ENCODE measurements at regions not wholly inside any gene's neighbourhood (a gene's known extent, or its start where the extent isn't known, plus 50 kb on each side); places are given as distances from the start of the nearest gene placed in this dataset.

DNA sequence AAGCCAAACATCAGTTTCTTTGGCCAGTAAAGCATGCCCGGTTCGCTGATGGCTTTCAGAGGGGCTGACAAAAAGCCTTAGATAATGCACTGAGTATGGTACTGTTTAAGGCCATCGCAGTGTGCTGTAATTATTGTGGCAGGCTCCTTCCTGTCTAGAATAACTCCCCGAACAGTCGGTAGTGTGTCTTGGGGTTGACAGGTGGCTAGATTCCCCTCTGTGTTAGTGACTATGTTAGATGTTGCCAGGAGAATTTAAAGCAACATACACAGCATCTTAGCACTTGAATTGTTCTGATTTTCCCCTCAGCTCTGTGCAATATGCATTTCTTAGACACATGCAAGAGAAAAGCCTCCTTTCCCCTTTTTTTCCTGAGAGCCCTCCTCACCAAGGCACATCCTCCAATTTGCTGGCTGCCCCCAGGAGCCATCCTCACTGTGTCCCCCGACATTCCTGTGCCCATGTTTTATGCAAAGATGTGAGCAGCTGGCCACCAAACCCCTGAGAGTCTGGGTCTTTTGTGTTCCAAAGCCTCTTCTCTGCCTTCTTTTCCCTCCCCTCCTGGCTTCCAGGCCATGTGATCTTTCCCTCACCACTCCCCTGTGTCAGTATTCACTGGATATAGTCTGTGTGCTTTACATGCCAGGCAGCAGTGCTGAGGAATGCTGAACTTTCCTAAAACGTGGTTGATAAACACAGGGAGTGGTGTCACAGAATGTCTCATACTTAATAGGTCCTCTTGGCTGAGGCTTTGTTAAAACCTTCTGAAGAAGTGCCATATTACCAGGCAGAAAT lies 331.5 kb downstream of the HRH4 start:
- DNase-seq (ENCODE audit: low spot score), result no peak

DNA sequence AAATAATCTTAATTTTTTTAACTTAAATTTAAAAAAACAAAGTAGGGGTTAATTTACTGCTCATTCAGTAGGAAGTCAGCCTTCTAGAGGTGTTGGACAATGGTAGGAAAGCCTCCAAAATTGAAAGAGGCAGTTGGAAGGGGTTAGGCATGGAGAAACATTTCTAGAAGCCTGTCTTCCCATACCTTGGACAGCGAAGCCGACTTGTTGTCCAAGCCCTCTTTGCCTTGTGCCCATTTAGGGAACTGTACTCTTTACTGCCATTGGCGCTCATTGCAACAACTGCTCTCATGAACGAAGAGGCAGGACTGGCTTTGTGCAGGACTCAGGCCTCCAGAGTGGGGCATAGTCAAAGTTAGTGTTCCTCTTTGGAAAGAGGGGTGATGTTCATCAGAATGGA lies 333.3 kb downstream of the HRH4 start:
- DNase-seq (ENCODE audit: low spot score), result no peak

DNA sequence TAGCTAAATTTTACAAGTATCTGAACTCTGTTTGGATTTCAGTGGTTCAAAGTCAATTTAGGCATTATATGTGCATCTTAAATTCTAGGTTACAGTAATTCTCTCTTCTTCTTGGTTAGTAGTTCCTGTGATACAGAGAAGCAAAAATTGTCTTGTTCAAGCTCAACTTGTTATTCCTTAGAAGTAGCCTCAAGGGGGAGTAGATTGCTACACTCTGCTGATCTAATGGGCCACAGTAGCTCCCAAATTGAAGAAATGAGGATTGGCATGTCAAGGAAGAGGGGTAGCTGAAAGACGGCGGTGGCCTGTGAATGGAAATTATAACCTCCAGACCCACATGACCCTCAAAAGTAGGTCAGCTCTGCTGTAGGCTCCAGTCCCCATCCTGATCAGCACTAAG lies 334.7 kb downstream of the HRH4 start:
- no peak for DNase-seq (ENCODE audit: low spot score)

DNA sequence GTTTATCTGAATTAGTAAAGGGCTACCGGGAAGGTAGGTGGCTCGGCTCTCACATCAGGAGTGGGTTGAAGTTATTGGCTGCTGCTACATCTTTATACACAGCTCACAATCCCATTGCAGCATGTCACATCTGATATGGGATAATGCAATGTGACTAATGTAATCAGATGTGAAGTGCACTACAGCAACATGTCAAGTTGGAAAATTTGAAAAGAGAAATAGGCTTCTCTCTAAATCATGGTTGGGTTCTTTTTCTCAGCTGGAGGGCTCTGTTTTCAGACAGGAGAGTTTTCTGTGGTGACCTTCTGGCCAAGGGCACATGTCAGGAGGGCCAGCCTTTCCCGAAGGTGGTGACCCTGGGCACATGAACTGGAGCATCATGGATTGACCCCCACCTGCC lies 337.5 kb downstream of the HRH4 start:
- DNase-seq (ENCODE audit: low spot score), result no peak

DNA sequence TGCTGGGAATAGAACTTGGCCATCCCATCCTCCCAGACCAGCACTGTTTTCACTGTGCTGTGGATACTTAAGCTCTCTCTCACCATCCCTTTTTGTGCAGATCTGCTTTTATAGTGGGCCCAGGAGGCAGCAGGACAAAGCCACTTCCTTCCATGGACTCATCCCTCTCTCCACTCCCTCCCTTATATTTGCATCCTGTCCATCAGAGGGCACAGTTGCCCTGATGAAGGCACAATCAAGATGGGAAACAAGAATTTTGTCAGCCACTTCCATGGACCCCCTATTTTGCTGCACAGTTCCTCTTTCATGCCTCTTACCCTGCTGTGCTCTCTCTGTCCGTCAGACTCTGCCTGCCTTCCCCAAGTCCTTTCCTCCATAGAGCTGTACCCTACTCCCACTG lies 338.7 kb downstream of the HRH4 start:
- no peak for DNase-seq (ENCODE audit: low spot score)

DNA sequence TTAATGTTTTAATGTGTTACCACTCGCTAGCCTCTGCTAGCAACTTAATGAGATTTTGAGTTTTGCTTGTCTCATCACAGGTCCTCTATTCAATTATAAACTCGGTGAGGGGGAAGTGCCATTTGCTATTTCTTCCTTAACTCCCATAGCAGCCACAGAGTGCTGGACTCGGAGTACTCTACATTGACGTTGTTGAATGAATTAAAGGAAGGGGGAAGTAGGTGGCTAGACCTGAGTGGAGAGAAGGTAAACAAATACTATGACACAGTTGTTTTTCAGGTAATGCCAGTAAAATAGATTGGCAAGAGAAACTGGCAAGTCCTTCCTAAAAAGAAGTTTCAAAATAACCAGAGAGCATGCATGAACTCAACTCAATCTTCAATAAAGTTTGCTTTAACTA lies 339.3 kb downstream of the HRH4 start:
- DNase-seq (ENCODE audit: low spot score), result no peak

DNA sequence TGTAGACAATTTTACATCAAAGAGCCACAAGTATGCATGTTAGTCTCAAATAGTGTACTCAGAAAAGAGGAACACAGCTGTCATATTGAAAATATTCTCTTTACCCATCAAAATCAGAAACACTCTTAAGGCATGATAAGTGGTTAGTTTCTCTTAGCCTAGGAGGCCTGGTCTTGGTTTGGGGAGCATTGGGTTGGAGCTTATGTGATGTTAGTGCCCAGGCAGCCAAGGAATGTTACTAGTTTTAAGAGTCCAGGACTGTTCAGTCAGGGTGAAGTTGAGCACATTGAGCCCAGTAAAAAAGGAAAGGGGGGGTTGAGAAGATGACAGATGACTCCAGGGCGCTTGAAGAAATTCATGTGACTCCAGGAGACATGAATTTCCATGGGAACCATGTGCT lies 340.6 kb downstream of the HRH4 start:
- DNase-seq (ENCODE audit: low spot score), result no peak

DNA sequence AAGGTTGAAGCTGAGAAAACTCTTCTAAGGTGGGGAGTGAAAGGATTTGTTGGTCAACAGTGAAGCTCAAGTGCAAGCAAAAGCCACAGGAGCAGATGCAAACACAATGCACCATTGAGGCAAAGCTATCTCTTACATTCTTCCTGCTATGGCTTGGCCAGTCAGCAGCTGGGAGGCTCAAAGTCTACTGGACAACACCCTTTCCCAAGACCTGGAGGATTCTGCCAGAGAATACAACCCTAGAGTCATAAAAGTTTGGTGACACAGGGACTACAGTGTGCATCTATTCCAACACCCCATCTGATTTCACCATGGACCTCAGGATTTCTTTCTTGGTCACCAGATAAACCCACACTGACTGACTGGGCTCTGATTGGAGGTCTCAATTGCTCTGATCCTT lies 342.0 kb downstream of the HRH4 start:
- DNase-seq (ENCODE audit: low spot score), result no peak

DNA sequence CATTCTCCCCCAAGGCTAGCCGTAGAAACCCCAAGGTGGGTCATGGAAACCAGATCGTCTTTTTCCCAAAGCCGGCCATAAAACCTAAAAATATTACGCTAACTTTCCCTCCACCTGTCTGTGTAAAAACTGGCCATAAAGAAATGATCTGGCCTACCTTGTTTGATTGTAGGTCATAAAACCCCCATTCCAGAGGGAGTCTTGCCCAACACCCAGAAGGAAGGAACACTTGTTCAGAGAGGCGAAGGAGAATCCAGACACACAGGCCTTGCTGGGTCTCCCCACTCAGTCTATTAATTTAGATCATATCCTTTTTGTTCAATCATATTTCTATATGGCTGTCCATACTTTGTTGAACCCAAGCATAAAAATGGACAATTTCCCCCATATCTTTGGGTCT lies 344.7 kb downstream of the HRH4 start:
- no peak for DNase-seq (ENCODE audit: low spot score)

DNA sequence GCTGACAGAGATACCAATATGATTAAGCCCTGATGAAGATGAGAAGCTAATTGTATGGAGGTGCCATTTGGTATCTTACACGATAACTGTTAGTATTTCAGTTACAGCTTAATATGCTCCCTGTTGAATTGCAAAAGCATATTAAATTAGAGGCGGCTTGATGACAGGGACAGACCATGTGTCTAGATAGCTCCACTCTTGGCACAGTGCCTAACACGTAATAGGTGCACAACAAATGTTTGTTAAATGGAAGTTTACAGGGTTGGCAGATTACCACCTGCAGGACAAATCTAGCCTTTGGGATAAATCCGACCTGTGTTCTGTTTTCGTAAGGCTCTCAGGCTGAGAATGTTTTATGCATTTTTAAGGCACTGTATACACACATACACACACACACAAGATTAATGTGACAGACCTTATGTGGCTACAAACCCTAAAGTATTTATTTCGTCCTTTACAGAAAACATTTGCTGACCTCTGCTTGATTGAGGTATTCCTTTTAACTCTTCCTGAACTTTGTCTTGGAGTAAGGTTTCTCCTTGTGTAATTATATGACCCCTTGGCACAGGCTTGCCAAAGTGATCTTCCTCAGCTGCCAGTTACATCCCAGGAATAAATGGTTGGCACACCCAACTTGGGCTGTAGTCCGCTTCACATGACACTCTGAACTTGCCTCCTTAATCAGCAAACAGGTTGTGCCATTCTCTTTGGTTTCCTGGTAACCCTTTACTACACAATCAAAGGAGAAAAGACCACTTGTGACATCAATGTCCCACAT lies 348.9 kb downstream of the HRH4 start:
- no peak for DNase-seq (ENCODE audit: low spot score)

DNA sequence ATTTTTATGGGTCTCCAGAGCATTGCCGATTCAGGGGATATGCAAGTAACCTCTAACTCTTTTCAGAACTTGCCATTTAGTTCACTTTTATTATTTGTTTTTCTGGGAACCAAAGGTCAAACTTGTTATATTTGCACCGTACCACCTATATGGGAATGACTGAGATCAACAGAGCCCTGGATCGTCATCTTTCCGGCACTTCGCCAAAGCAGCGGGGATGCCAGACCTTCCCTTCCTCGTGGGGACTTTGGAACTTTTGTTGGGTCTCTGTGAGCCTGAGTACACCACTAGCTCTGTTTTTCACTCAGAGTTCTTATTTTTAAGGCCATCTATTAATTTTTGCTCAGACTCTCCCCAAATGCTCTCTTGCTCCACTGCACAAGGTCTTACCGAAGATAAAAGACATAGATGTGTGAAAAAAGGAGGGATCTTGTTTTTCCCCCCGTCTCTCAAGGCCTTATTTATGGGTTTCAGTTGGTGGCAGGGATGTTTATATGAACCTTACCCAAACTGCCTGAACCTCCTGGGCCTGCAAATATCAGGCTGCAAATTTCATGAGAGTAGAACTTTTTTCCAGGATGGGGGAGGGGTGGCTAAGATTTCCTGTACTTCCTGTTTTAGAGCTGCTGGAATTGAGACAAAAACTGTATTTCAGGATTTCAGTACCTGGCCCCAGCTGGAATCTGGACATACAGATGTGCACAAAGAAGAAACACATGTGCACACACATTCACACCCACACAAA lies 350.3 kb downstream of the HRH4 start:
- no peak for DNase-seq (ENCODE audit: low spot score)

DNA sequence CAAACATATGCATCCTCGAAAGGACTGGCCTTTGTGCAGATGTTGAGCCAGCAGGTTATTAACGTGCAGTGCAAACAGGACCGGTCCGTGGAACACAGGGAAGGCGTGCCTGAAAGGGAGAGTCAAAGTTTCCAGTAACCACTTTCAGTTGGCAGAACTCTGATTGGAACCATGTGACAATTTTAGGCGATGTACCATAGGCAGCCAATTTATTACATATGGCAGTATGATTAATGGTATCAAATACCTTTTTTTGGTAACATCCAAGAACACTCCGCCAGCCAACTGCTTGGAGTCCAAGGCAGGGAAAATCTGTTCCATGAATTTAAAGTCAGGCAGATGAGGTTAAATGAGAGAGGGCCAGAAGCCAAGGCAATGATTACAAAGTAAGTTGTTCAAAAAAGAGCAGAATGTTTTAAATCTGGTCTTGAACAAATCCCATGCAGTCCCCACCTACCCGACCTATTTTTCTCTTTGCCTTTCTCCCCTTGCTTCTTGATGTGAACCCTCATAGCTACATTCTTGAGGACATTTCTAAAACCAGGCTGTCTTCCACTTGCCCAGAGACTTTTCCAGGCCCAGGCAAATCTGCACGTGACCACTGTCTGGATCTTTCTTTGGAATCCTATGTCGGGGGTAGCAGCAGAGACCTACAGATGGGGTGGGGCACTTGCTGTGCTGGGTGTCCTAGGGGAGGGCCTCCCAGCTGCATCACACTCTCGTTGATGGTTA lies 351.7 kb downstream of the HRH4 start:
- DNase-seq (ENCODE audit: low spot score), result no peak

DNA sequence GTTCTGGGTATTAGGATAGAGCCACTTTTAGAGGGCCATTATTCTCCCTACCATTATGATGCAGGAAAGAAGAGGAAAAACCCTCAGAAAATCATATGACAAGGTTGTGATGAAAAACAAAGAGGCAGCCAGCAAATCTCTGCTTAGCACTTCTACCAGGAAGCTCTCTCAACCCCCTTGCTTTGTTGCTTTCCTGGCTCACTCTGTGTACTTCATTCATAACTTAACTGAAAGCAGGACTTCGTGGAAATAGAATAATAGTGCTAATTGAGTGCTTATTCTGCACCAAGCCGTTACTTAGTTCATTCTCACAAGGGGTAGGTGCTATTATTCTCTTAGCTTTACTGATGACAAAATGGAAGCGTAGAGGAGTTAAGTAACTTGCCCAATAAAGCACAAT lies 354.1 kb downstream of the HRH4 start:
- no peak for DNase-seq (ENCODE audit: low spot score)

DNA sequence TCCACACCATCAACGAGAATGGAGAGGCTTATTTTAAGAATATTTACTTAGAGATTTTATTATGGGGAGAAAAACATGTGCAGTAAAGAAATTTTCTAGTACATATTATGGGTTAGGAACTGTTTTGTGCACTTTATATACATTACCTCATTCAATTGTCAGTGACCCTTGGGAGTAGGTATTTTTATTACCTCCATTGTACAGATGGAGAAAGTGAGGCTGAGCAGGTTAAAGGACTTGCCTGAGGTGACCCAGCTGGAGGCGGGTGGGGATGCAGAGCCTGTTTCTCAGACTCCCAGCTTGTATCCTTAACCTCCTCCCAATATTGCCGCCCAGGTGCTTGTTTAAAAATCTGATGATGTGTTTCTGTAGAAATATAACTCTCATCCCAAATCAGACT lies 356.7 kb downstream of the HRH4 start:
- DNase-seq (ENCODE audit: low spot score), result no peak

DNA sequence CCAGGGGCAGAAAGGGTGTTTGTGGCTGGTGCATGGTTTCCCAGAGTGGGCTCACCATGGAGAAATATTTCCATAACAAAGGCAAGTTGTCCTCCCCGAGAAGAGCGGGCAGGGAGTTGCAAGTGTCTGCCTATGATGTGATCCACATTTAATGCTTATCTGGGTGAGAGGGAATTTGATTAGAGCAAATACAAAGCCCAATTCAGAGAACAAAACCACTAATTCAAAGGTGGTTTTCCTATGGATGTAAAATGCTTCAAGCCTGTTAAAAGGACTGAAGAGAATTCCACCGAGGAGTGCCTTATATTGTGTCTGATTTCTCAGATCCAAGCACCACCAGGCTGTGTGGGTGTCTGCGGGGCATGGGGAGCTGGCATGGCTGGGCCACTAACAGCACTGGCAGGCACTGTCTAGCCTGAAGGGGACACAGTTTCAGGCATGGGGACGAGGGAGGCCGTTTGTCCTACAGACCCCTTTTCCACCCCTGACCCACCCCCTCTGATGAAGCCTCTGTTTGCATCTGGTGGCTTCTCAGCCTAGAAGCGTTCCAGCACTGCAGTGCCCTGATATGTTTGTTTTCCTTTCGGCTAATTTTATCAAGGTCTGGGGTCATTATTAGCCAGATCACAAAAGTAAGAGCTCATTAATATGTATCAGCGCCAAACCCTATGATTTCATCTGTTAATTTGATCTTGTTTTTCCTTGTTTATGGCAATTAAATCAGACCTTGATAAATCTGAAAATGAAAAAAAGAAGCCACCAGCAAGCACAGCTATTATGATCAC lies 357.3 kb downstream of the HRH4 start:
- no peak for DNase-seq (ENCODE audit: low spot score)

DNA sequence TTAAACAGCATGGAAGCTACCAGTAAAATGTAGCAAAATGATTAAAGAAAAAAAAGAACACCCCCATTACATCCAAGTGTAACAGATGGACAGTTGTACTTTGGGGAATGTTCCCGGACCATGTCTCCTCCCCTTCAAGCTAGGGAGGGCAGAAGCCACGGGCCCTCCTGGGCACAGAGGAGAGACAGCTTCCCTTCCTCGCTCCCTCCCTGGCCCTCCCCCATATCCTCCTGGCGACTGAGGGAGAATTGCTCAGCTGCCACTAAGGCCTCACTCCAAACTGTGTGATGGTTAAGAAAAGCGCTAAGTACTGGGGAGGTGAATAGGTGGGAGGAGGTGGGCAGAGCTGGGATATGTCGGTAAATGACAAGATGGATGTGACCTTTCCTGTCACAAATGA lies 358.0 kb downstream of the HRH4 start:
- DNase-seq (ENCODE audit: low spot score), result no peak

DNA sequence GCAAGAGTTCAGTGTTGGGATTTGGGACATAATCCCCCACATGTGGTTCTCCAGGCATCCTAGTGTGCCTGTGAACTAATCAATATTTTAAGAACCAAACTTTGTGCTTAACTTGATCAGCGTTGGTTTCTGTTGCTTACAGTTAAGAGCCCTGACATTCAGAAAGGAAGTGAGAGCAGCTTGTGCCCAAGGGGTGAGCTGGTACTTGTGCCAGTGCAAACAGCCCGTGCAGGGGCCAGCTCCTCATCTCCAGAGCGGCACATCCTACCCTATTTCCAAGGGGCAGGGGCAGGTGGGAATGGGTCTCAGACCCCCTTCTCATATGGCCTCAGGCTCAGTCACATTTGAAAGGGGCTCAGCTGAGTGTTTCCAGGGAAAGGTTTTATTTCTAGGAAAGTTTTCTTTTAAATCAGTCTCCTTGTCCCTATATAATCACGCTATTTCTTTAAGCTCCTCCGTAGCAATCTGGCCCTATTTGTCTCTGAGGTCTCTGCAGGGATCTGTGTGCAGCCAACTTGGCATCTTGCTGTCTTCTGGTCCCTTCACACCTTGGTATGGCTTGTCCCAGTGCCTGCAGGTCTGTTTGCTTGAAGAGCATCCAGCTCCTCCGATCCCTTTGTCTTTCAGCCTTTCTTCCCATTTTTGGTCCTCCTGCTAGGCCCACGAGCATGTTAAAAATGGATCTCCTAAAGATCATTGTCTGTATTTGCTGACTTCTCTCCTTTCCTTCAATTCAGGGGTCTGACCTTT lies 358.9 kb downstream of the HRH4 start:
- DNase-seq (ENCODE audit: low spot score), result no peak

DNA sequence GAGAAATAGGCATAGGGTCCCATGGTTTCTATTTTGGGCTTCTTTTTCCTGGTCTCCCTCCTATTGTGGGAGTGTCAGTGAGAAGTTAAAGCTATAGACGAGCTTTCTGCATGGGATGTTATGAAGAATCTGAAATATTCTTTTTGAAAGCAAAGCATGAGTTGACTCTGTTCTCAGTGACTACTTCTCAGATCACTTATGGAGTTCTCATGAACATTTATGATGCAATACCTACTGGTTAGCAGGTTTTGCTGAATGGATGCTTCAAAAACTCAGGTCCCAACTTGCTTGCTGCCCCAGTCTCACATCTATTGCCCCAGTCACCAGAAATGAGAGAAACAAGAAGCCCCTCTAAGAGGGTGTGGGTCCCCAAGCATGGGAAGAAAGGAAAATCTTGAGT lies 365.0 kb downstream of the HRH4 start:
- DNase-seq (ENCODE audit: low spot score), result no peak

DNA sequence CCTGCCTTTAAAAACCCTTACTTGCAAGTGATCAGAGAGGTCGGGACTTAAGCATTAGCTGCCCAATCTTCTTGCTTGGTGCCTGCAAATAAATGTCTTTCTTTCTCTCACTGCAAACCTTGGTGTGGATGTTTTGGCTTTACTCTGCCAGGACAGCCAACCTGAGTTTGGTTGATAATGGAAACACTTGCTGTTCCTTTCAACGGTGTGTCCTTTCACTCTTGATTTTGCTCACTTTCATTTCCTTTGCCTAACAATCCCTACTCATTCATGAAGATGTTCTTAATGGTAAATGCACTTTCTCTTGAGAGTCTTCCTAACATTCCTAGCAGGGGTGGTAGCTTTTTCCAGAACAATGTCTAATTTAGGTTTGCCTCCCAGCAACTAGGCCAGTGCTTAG lies 366.2 kb downstream of the HRH4 start:
- DNase-seq (ENCODE audit: low spot score), result no peak

DNA sequence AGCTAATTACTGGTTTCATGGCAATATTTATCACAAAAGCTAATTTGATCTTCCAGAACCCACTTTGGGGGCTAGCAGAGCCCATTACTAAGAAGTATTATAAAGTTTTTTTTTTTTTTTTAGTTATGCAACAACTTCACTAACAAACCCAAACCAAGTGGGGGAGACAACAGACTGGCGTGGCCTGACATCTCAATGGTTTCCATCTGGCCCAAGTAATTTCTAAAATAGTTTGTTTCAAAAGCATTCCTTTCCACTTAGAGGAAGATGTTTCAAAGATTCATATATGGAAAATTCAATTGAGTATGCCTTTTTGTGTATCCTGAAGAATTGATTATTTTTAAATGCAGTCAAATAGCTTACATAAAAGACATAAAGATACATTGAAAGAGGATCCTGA lies 367.1 kb downstream of the HRH4 start:
- DNase-seq (ENCODE audit: low spot score), result no peak

DNA sequence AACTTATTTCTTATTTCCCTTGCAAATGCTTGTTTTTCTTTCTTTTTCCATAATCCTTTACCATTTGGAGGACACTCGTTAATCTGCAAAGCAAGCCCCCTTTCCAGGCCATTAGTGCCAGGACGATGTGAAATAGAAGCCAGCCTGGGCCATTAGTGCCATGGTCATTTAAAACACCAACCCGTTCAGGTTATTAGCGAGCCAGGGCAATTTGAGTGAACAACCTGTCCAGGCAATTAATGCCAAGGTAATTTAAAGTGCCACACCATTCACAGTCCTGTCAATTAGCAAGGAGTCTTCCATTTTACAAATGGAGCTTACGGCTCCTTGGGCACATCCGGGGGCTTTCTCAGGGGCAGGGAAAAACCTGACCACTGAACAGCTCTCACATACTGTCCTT lies 370.6 kb downstream of the HRH4 start:
- DNase-seq (ENCODE audit: low spot score), result no peak
